Stimulated activated CD8-positive, alpha-beta memory T cell treated with anti-CD3 and anti-CD28 coated beads, Interleukin-15, amount 100 ng/mL, for 48 hours (primary cell): ENCODE measurements at regions not wholly inside any gene's neighbourhood (a gene's known extent, or its start where the extent isn't known, plus 50 kb on each side); places are given as distances from the start of the nearest gene placed in this dataset.

Source experiments
- DNase-seq, 2 donors: peaks; one replicate each; pipeline ENCODE4 v3.0.0-alpha.2; 2020; ENCODE audit warnings: low read depth in 2 of 2

DNA sequence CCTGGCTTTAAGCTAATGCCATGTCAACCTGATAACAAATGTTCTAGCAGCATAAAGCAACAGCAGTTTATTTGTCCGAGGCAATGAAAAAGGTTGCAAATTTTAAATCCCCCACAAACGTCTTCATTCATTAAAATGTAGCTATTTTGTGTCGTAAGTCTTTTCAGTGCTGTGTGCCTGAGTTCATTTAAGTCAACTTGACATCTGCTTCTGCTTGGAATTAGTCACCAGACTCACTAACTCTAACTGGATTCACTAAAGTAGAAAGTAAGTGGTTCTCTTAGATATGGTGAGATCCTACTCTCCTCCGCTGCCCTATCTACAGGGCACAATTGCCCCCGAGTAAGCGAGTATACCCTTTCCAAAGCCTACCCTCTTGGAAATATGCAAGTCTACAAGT is 118.4 kb upstream of the CHRM3 start:
- no peak for DNase-seq

GRCh38 chr1:239263801-239264200 is 122.6 kb upstream of the CHRM3 start:
- no peak for DNase-seq

DNA sequence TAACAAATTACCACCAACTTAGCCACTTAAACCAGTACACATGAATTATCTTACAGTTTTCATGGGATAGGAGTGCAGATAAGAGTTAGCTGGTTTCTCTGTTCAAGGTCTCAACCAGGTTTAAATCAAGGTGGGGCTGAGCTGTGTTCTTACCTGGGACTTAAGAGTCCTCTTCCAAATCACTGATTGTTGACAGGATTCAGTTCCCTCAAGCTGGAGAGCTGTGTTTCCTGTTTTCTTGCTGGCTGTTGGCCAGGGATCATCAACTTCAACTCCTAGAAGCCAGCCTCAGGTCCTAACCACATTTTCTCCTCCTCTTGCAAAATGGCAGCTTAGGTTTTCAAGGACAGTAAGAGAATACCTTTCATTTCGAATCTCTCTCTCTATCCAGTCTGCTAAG is 123.8 kb upstream of the CHRM3 start:
- no peak for DNase-seq

DNA sequence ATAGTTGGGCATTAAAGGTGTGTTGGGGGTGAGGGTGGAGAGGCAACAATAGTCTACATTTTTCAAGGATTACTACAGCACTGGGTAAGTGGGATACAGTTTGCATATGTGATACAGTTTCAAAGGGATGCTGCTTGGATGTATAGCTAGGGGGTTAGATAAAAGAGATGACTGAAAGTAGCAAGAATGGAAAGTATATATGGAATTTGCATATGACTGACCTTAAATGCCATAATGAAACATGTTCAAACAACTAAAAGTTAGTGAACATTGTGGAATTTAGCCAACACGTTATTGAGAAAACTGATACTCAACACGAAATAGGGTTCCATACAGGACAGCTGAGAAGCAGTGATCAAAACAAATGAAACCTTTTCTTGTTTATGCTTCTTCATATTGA is 124.8 kb upstream of the CHRM3 start:
- no peak for DNase-seq

GRCh38 chr1:239260842-239261241 is 125.5 kb upstream of the CHRM3 start:
- DNase-seq, result no peak

DNA sequence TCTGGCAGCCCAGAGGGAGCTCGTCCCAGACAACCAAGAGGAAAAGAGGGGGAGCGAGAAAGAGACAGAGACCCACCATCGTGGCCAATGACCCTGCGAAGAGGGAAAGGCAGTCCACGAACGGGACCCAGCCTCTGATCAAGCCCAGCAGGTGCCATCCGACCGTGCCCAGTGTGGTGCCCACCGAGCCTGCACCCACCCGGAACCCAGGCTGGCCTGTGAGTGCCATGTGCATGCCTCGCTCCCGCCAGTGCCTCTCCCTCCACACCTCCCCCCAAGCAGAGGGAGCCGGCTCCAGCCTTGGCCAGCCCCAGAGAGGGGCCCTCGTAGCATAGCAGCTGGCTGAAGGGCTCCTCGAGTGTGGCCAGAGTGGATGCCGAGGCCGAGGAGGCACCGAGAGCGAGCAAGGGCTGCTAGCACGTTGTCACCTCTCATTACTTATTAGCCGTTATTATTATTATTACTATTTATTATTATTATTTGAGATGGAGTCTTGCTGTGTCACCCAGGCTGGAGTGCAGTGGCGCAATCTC is 130.7 kb upstream of the CHRM3 start:
- DNase-seq, result no peak

- DNase-seq, result no peak
Observed at GRCh38 chr1:239254999-239255398, 131.4 kb upstream of the CHRM3 start.

DNA sequence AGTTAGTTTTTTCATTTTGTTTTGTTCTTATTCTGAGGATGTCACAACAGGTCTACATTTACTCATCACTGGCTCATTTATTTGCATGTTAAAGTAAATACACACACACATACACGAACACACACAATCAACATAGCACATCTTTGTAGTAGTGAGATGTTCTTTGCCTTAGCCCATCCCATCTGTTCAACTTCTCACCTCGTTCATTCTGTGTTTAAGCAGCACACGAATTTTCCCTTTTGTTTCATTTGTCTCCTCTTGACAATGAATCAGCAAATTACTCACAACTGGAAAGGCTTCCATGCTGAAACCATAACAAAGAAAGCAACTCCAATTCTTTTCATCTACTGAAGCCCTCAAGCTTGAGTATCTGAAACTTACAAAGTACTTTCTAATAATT is 133.3 kb upstream of the CHRM3 start:
- DNase-seq, result no peak

- no peak for DNase-seq
Observed at GRCh38 chr1:239250353-239251035, 135.9 kb upstream of the CHRM3 start.

- DNase-seq, result no peak
Observed at GRCh38 chr1:239247285-239247684, 139.1 kb upstream of the CHRM3 start.

- DNase-seq, result no peak
Observed at GRCh38 chr1:239244084-239244483, 142.3 kb upstream of the CHRM3 start.

- DNase-seq, result no peak
Observed at GRCh38 chr1:239243006-239243405, 143.4 kb upstream of the CHRM3 start.

DNA sequence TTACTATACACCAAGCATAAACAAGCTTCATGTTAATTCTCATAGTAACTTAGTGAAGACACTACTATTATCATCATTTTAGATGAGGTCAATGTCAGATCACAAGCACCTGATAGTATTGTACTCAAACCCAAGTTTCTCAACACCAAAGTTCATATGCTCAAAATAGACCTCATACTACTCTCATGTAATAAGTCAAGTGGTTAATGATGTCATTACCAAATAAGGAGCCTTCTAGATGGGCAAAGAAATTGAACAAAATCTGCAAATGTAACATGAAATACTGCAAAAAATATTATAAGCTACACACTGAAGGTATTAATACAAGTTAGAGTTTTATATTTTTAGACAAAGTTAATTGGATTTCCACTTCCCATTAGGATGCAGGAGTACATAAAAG is 144.0 kb upstream of the CHRM3 start:
- no peak for DNase-seq

GRCh38 chr1:239240736-239241135 is 145.6 kb upstream of the CHRM3 start:
- DNase-seq, result no peak

- no peak for DNase-seq
Observed at GRCh38 chr1:239239529-239239928, 146.8 kb upstream of the CHRM3 start.

DNA sequence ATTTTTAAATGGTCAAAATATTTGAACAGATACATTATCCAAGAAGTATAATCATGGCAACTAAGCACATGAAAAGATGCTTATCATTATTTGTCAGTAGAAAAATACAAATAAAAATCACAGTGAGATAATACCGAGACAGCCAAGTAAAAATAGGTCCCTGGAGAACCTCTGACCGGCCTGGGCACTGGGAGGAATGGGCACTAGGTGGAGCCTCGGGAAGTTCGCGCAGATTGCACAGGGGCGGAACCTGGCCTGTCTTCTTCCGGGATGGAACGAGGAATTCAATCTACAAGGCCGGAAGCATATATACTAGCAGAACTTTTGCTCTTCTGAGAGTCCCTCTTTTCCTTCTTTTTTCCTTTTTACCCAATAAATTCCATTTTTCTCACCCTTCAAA is 148.5 kb upstream of the CHRM3 start:
- no peak for DNase-seq

DNA sequence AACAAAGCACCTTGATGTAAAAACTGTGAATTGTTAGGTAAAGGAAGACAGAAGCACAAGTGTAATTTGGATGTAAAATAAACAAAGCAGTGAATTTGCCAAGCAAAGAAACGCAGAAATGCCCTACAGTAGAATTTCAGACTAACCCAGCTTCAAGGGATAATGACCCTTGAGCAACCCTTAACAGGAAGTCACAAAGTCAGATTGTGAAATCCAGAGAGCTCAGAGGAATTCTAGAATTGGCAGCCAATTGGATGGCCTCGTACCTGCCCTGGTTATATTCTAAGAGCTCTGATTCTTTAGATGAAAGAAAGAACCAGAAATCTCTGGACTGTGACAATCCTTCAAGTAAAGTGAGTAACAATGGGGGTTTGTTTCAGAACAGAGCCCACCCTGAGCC is 152.7 kb upstream of the CHRM3 start:
- no peak for DNase-seq

- DNase-seq, result no peak
Observed at GRCh38 chr1:239232921-239233320, 153.4 kb upstream of the CHRM3 start.

GRCh38 chr1:239228451-239228850 is 157.9 kb upstream of the CHRM3 start:
- DNase-seq, result no peak

GRCh38 chr1:239225396-239225795 is 161.0 kb upstream of the CHRM3 start:
- DNase-seq, result no peak

DNA sequence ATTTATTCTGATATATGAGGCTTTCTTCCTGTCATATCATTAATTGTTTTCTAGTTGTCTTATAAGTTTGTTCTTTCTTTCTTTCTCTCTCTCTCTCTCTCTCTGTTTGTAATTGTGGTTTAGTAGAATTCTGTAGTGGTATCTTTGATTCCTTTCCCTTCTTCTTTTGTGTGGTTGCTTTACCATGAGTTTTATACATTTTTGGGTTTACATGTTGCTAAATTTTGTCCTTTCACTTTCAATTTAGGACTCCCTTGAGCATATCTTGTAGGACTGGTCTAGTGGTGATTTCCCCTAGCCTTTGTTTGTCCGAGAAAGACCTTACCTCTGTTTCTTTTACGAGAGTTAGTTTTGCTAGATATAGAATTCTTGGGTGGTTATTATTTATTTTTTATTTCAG is 162.3 kb upstream of the CHRM3 start:
- DNase-seq, result no peak

- DNase-seq, result no peak
Observed at GRCh38 chr1:239222999-239223398, 163.4 kb upstream of the CHRM3 start.

GRCh38 chr1:239221656-239222055 is 164.7 kb upstream of the CHRM3 start:
- no peak for DNase-seq

GRCh38 chr1:239219679-239220078 is 166.7 kb upstream of the CHRM3 start:
- DNase-seq, result no peak
